NCI-H345 treated with DMSO at 0.1 percent for 48 hours (cell line): ENCODE measurements at regions not wholly inside any gene's neighbourhood (a gene's known extent, or its start where the extent isn't known, plus 50 kb on each side); places are given as distances from the start of the nearest gene placed in this dataset.

Source experiments
- DNase-seq: peaks from one replicate; lab custom pipeline; 2025; ENCODE audit not compliant: unreplicated experiment; lab: John Stamatoyannopoulos, UW

- DNase-seq, result no peak
These were observed 582.8 kb upstream of the CCDC54 start for GRCh38 chr3:106794442-106794841.

GRCh38 chr3:106795553-106795952 is 581.7 kb upstream of the CCDC54 start:
- no peak for DNase-seq

- no peak for DNase-seq
These were observed 579.8 kb upstream of the CCDC54 start for GRCh38 chr3:106797461-106797860.

DNA sequence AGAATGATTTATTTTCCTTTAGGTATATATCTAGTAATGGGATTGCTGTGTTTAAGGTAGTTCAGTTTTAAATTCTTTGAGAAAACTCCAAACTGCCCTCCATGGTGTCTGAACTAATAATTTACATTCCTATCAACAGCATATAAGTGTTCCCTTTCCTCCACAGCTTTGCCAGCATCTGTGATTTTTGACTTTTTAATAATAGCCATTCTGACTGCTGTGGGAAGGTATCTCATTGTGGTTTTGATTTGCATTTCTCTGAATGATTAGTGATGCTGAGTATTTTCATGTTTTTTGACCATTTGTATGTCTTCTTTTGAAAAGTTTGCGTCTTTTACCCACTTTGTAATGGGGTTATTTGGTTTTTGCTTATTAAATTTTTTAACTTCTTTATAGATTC is 571.6 kb upstream of the CCDC54 start:
- DNase-seq, result no peak

GRCh38 chr3:106806964-106807363 is 570.3 kb upstream of the CCDC54 start:
- DNase-seq, result no peak

DNA sequence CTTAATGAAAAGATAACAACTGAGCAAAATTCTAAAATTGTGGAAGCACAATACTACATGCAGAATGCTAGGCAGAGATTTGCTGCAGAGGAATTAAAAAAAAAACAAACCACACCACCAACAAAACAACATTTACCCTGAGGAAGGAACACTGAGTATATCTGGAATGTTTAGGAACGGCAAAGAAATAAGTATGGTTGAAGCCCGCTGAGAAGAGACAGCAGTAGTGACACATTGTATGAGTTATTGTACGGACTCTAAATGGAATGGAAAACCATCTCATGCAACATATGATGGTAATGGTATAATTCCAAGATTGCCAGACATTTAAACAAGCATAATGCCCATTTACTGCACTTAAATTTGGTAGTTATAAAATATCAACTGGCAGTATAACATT is 568.2 kb upstream of the CCDC54 start:
- no peak for DNase-seq

DNA sequence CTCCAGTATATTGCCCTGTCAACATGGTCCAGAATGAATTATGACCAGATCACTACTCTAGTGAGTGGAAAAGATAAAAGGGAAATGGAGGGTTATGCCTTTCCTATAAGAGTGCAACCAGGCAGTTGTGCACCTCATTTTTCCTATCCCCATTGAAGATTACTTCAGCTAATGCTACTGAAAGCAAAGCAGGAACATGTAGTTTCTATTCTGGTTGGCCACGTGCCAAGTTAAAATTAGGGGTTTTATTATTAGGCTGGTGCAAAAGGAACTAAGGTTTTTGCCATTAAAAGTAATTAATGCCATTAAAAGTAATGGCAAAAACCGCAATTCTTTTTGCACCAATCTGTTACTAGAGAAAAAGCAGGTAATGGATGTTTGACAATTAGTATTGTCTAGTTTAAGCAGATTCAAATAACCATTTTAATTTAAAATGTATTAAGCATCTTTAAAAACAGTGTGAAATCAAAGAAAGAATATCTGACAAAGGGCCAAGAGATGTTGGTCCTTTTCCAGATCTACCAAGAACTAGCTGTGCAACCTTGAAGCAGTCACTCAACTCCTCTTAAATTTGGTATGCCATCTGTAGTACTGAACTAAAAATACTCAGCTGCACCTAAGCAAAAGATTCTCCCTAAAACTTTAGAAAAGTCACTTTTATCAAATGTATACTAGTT is 567.5 kb upstream of the CCDC54 start:
- no peak for DNase-seq

GRCh38 chr3:106810300-106810875 is 566.9 kb upstream of the CCDC54 start:
- no peak for DNase-seq

DNA sequence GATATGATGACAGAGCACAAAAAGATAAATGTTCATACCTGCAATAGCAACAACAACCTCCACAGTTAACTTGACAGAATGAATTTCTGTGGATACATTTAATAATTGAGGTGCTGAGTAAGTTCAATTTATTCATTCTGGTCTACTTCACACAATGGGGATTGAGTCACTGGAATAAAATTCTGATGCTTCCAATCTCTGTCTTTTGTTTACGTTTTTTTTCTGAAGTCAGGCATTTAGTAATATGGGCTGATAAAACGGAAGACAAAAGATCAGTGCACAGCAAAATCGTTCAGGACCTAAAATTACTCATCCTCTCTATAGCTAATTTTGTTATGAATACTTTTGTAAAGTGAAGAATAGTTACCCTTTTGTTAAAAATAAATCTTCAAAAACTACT is 565.9 kb upstream of the CCDC54 start:
- no peak for DNase-seq

GRCh38 chr3:106813742-106814141 is 563.5 kb upstream of the CCDC54 start:
- DNase-seq, result no peak

DNA sequence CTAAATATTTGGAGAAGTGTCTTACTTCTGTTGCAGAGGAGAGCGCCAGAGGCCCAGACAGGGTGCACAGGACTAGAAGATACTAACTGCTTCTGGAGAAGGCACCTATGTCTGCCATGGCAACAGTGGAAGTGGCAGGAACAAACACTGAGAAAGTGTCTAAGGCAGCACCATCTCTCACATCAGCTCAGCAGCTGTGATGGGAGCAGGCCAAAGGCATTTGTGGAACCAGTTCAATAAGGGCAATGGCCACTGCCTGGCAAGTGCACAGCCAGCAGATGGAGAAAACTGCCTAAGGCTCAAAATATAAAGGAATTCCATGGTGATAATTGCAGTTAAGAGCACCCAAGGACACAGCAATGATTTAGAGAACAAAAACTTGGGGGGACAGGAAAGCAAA is 563.0 kb upstream of the CCDC54 start:
- no peak for DNase-seq

DNA sequence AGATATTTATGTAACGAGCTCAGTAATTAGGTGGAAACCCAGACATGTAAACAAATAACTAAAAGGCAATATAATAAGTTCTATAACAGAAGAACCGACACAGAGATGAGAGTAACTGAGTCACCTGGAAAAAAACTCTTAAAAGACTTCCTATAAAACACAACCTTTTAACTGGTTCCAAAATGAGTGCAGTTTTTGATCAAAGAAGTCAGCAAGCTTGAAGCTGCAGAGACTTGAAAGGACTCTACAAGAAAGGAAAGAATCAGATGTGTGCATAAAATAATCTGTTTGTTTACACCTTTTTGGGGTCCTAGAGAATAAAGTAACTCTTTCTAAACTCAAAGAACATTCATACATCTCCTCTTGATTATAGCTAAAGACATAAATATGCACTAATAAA is 560.4 kb upstream of the CCDC54 start:
- no peak for DNase-seq

- no peak for DNase-seq
These were observed 559.5 kb upstream of the CCDC54 start for GRCh38 chr3:106817706-106818105.

DNA sequence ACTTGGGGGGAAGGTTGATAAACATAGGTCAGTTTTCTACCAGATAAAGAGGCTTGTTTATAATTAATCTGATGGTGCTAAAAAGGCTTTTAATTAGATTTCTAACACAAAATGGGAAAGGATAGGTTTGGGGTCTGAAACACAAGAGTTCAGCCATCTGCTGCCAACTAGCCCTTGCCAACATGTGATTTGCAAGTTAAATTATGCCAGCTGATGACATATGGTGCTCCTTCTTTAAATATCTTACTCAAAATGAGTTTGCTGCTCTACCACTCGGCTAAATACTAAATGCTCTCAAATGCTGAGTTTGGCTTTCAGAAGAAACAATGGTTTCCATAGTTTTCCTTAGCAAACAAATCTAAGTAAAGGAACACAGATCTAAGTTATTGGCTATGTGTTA is 557.8 kb upstream of the CCDC54 start:
- DNase-seq, result no peak

- no peak for DNase-seq
These were observed 556.4 kb upstream of the CCDC54 start for GRCh38 chr3:106820726-106821362.

DNA sequence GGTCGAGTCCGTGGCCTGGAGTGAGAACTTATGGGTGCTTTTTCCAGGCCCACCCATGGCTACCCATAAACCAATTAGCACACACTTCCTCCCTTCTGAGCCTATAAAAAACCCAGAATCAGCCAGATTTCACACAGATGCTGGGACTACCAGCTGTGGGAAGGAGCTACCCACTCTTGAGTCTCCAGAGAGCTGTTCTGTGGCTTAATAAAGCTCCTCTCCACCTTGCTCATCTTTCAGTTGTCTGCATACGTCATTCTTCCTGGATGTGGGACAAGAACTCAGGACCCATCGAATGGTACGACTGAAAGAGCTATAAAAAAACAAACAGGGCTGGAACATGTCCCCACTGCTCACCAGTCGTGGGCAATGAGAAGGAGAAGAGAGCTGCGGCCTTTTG is 555.4 kb upstream of the CCDC54 start:
- no peak for DNase-seq

DNA sequence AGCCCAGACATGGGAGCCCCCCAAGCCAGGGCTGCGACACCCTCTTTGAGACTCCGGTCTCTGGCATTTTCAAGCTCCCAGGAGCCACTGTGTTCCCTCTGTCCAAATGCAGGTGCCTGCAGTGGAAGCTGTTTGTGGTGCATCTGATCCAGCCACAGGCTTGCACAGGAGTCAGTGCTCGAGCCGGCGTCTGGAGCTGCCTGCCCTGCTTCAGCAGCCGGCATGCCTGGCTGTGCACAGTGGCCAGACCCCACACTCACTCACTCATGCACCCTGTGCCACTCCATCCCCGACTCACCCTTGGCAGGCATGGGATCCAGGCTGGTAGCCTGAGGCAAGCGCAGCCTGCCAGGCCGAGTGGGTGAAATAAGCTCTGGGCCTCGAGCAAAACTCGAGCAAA is 555.0 kb upstream of the CCDC54 start:
- no peak for DNase-seq

- DNase-seq, result no peak
These were observed 553.5 kb upstream of the CCDC54 start for GRCh38 chr3:106823701-106824100.

DNA sequence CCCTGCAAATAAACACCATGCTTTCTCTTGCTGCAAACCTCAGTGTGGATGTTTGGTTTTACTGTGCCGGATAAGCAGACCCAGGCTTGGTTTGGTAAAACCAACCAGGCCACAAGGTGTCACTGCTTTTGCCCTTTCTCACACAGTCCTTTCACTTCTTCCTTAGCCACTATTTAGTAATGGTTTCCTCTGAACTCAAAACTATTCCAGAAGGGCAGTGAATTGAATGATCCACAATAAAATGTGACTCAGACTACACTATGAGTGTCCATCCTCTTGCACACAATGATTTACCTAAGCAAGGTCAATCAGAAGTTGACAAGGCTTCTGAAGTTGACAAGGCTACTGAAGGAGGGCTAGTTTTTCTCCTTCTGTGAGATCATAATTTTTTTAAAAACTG is 552.4 kb upstream of the CCDC54 start:
- DNase-seq, result no peak

- DNase-seq, result no peak
These were observed 551.2 kb upstream of the CCDC54 start for GRCh38 chr3:106825962-106826605.

- DNase-seq, result no peak
These were observed 550.4 kb upstream of the CCDC54 start for GRCh38 chr3:106826791-106827311.
